Brain microvascular endothelial cell (primary cell): ENCODE measurements at regions not wholly inside any gene's neighbourhood (a gene's known extent, or its start where the extent isn't known, plus 50 kb on each side); places are given as distances from the start of the nearest gene placed in this dataset.

Source experiments
- DNase-seq: peaks from one replicate; pipeline ENCODE4 v3.0.0-alpha.2; 2020
- H3K27ac ChIP-seq: fragments of 250-450 bp; sonication (Bioruptor Pico); 2 replicates; pipeline ENCODE4 v1.5.1; 2020; ENCODE audit warnings: mild to moderate bottlenecking, moderate library complexity
- H3K27me3 ChIP-seq: fragments of 250-450 bp; sonication (Bioruptor Pico); replicated peaks from 2 replicates; pipeline ENCODE4 v1.5.1; 2020; ENCODE audit warnings: mild to moderate bottlenecking
- H3K36me3 ChIP-seq: fragments of 250-450 bp; sonication (Bioruptor Pico); replicated peaks from 2 replicates; pipeline ENCODE4 v1.5.1; 2020; ENCODE audit warnings: mild to moderate bottlenecking
- H3K4me3 ChIP-seq: 2 replicates; pipeline ENCODE4 v1.5.1; 2011; ENCODE audit warnings: low read depth, mild to moderate bottlenecking, control low read depth, low read length, moderate library complexity
- in situ Hi-C: cut with HindIII; loops from 2 replicates; pipeline ENCODE4 v1.10.0; 2017; ENCODE audit warnings: low sequenced_read_pairs, low pct_ligation_motif_present
- TF ChIP-seq, protein P1 (sequence below): IDR thresholded peaks from 2 replicates; pipeline ENCODE4 v1.5.1; 2011; ENCODE audit warnings: low read depth, mild to moderate bottlenecking, moderate library complexity, low read length, control low read depth, inconsistent platforms; ENCODE audit errors: missing control alignments

DNA sequence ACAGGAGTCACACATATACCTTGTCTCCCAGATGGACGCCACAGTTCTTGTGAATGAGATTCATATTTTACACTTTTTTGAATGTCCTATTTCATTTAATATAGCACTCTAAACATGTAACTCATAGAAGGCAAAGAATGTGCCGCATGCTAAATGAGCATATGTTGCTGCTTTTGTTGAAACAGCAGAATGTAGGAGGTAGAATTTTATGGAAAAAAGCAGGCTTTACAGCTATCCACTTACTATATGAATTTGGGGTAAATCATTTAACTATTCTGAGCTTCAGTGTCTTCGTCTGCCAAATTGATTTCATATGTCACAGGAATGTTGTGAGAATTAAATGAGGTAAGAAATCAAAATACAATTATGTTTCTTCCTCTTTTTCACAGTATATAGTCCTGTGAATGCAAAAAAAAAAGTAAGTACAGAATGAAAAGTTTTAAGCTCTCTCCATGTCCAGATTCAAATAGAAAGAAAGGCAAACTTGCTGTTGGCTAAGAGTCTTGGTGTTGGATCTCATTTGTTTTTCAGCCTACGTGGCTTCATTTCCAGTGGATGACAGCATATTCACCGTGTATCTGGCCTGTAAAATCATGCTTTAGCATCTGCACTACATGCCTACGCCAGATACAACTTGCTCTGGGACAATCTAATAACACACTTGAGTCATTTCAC lies 154.7 kb upstream of the CNTNAP5 start:
- in situ Hi-C loops: no loop called here
- Histone ChIP-seq H3K27ac (no peak overlapping the region), H3K4me3 (no peak overlapping the region), H3K36me3 (no peaks in the 10 kb centered on the region), H3K27me3 (no peaks in the 10 kb centered on the region)
- no peak for DNase-seq
- TF ChIP-seq, protein P1, sequence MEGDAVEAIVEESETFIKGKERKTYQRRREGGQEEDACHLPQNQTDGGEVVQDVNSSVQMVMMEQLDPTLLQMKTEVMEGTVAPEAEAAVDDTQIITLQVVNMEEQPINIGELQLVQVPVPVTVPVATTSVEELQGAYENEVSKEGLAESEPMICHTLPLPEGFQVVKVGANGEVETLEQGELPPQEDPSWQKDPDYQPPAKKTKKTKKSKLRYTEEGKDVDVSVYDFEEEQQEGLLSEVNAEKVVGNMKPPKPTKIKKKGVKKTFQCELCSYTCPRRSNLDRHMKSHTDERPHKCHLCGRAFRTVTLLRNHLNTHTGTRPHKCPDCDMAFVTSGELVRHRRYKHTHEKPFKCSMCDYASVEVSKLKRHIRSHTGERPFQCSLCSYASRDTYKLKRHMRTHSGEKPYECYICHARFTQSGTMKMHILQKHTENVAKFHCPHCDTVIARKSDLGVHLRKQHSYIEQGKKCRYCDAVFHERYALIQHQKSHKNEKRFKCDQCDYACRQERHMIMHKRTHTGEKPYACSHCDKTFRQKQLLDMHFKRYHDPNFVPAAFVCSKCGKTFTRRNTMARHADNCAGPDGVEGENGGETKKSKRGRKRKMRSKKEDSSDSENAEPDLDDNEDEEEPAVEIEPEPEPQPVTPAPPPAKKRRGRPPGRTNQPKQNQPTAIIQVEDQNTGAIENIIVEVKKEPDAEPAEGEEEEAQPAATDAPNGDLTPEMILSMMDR: no peak

DNA sequence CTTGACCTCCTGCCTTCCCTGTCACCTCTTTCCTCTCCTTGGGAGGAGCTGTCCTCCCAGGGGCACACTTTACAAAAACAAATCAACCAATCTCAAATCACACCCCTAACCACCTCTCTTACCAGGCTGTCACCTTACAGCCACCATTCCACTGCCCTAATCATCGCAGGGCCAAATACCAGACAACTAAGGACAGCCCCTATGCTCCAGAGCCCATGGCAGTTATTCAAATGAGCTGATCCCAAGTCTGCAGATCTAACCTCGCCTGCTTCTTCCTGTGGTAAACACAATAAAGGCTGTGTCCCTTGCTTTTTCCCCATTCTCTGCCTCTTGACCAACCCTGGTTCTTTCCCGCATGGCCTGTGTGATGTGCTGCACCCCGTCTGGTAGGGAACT lies 154.2 kb upstream of the CNTNAP5 start:
- TF ChIP-seq, protein P1: no peak
- no peak for DNase-seq
- no peaks in the 10 kb centered on the region for H3K27me3 ChIP-seq
- H3K36me3 ChIP-seq: no peaks in the 10 kb centered on the region
- H3K27ac ChIP-seq: no peak overlapping the region
- no peak overlapping the region for H3K4me3 ChIP-seq
- in situ Hi-C loops: no loop called here

DNA sequence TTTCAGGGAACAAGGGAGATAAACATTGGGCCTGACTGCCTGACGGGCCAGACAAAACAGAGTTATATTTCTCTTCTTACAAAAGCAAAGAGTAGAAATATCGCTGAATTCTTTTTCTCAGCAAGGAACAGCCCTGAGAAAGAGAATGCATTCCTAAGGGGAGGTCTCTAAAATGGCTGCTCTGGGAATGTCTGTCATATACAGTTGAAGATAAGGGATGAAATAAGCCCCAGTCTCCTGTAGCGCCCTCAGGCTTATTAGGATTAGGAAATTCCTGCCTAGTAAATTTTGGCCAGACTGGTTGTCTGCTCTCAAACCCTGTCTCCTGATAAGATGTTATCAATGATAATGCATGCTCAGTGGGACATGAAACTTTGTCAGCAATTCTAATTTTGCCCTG lies 134.9 kb upstream of the CNTNAP5 start:
- H3K27ac ChIP-seq: no peak overlapping the region
- no peaks in the 10 kb centered on the region for H3K27me3 ChIP-seq
- no peak for DNase-seq
- no peaks in the 10 kb centered on the region for H3K36me3 ChIP-seq
- in situ Hi-C loops: no loop called here
- no peak overlapping the region for H3K4me3 ChIP-seq
- TF ChIP-seq, protein P1: no peak

DNA sequence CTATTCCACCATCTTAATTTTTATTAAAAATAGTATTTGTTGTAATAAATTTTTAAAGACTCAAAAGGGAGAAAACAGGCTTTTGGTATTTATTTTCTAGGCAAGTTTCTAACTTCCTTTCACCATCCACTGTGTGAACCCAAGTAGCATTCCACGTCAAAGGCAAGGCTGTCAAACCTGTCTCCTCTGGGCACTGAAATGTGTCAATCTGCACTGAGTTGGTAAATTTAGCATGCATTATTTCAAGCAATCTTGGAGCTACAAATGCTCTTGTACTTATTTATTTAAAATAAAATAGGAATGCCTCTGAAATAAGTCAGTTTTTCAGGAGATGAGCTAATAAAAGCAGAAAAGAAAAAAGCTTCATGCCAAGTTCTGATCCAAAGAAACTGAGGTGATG lies 130.9 kb upstream of the CNTNAP5 start:
- in situ Hi-C loops: no loop called here
- TF ChIP-seq, protein P1: no peak

GRCh38 chr2:123895651-123896050 lies 129.4 kb upstream of the CNTNAP5 start:
- no peak overlapping the region for H3K27ac ChIP-seq
- no peaks in the 10 kb centered on the region for H3K27me3 ChIP-seq
- H3K36me3 ChIP-seq: no peaks in the 10 kb centered on the region
- no peak for DNase-seq
- no peak overlapping the region for H3K4me3 ChIP-seq
- TF ChIP-seq, protein P1: no peak
- in situ Hi-C loops: no loop called here

More for the DNA sequence above, 130.9 kb upstream of the CNTNAP5 start:
- Histone ChIP-seq H3K4me3 (no peak overlapping the region), H3K27ac (no peak overlapping the region), H3K27me3 (no peaks in the 10 kb centered on the region), H3K36me3 (no peaks in the 10 kb centered on the region)
- DNase-seq: no peak

DNA sequence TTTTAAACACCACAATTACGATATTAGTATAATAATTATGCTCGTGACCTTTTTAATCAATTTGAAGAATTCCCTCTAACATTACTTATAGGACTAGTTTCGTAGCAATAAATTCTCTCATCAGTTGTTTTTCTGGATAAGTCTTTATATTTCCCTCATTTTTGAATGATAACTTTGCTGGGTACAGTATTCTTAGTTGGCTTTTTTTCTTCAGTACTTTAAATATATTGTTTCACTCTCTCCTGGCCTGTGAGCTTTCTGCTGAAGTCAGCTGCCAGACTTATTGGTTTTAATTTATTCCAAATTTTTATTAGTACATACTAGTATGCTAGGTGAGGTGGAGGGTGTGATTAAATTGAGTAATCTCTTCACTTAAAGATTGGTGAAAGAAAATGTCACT lies 123.8 kb upstream of the CNTNAP5 start:
- no peak overlapping the region for H3K27ac ChIP-seq
- DNase-seq: no peak
- in situ Hi-C loops: no loop called here
- no peaks in the 10 kb centered on the region for H3K27me3 ChIP-seq
- TF ChIP-seq, protein P1: no peak
- no peak overlapping the region for H3K4me3 ChIP-seq
- H3K36me3 ChIP-seq: no peaks in the 10 kb centered on the region
